Fibroblast of lung (primary cell): ENCODE measurements at regions not wholly inside any gene's neighbourhood (a gene's known extent, or its start where the extent isn't known, plus 50 kb on each side); places are given as distances from the start of the nearest gene placed in this dataset.

Experiments used
- EZH2 ChIP-seq: IDR thresholded peaks from 2 replicates; pipeline ENCODE4 v1.5.1; 2012; ENCODE audit warnings: low read length, control low read depth, mild to moderate bottlenecking; ENCODE audit errors: missing control alignments
- TF ChIP-seq, protein P1 (sequence below), 2 donors: IDR thresholded peaks in 1 of 2; conservative IDR thresholded peaks in 1 of 2; 1 replicate in 1 of 2; 2 replicates in 1 of 2; pipeline ENCODE4 v1.5.1; 2011 to 2012; ENCODE audit warnings: low read length in 2 of 2, control low read depth in 1 of 2, inconsistent platforms in 1 of 2, low read depth in 1 of 2, mild to moderate bottlenecking in 1 of 2

DNA sequence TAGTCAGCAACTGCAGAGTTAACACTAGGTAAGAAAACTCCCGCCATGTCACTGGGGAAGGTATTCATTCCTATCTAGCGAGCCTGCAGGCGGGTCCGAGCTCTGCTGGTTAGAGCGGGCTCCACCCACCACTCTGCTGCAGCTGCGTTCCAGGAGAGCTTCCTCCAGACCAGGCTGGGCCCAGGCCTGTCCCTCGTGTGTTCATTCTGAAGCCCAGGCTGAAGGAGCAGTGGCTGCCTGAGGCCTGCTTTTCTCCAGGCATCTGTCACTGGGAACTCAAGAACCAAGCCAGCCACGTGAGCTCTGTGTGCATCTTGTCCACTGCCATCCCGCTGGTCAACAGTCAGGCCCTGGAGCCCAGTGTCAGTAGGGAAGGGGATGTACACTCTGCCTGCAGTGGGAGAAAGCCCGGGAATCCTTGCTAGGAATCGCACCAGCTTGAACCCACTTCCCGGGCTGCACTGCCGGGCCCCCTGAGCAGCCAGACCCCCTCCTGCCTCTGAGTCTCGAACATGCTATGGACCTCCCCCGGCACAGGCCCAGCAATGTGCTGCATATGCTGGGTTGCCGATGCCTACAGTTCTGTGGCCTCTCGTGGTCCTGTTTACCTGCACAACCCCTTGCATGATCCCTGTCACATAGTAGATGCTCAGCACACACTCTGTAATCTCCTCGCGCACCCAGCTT, 51.0 kb upstream of the ENPP7 start:
- TF ChIP-seq, protein P1, sequence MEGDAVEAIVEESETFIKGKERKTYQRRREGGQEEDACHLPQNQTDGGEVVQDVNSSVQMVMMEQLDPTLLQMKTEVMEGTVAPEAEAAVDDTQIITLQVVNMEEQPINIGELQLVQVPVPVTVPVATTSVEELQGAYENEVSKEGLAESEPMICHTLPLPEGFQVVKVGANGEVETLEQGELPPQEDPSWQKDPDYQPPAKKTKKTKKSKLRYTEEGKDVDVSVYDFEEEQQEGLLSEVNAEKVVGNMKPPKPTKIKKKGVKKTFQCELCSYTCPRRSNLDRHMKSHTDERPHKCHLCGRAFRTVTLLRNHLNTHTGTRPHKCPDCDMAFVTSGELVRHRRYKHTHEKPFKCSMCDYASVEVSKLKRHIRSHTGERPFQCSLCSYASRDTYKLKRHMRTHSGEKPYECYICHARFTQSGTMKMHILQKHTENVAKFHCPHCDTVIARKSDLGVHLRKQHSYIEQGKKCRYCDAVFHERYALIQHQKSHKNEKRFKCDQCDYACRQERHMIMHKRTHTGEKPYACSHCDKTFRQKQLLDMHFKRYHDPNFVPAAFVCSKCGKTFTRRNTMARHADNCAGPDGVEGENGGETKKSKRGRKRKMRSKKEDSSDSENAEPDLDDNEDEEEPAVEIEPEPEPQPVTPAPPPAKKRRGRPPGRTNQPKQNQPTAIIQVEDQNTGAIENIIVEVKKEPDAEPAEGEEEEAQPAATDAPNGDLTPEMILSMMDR (conservative IDR thresholded peaks at IDR 0.05 in 1 of 2, IDR thresholded peaks at IDR 0.05 in 1 of 2; ENCODE audit: low read depth in 1 of 2, low read length in 2 of 2): no peak
- no peak for TF ChIP-seq EZH2
